Activated naive CD8-positive, alpha-beta T cell treated with anti-CD3 and anti-CD28 coated beads, Interleukin-2, amount 50 U/mL, for 24 hours (primary cell): ENCODE measurements at regions not wholly inside any gene's neighbourhood (a gene's known extent, or its start where the extent isn't known, plus 50 kb on each side); places are given as distances from the start of the nearest gene placed in this dataset.

Experiments
- ATAC-seq: fragments of 150-1000 bp; cut with Tn5 transposase; one replicate; pipeline ENCODE4 v1.10.0; 2021
- DNase-seq: peaks from one replicate; pipeline ENCODE4 v3.0.0; 2021
- H3K27ac Mint-ChIP-seq: one replicate; pipeline ENCODE4 v1.8.0; 2021; ENCODE audit warnings: mild to moderate bottlenecking, mixed read lengths
- H3K27me3 Mint-ChIP-seq: one replicate; pipeline ENCODE4 v1.8.0; 2021; ENCODE audit warnings: mixed read lengths
- H3K36me3 Mint-ChIP-seq: one replicate; pipeline ENCODE4 v1.8.0; 2021; ENCODE audit warnings: low read depth, mixed read lengths
- H3K4me1 Mint-ChIP-seq: one replicate; pipeline ENCODE4 v1.8.0; 2021; ENCODE audit warnings: mixed read lengths
- H3K4me3 Mint-ChIP-seq: one replicate; pipeline ENCODE4 v1.8.0; 2021; ENCODE audit warnings: mild to moderate bottlenecking, moderate library complexity, mixed read lengths
- H3K9me3 Mint-ChIP-seq: one replicate; pipeline ENCODE4 v1.8.0; 2021; ENCODE audit warnings: mixed read lengths

DNA sequence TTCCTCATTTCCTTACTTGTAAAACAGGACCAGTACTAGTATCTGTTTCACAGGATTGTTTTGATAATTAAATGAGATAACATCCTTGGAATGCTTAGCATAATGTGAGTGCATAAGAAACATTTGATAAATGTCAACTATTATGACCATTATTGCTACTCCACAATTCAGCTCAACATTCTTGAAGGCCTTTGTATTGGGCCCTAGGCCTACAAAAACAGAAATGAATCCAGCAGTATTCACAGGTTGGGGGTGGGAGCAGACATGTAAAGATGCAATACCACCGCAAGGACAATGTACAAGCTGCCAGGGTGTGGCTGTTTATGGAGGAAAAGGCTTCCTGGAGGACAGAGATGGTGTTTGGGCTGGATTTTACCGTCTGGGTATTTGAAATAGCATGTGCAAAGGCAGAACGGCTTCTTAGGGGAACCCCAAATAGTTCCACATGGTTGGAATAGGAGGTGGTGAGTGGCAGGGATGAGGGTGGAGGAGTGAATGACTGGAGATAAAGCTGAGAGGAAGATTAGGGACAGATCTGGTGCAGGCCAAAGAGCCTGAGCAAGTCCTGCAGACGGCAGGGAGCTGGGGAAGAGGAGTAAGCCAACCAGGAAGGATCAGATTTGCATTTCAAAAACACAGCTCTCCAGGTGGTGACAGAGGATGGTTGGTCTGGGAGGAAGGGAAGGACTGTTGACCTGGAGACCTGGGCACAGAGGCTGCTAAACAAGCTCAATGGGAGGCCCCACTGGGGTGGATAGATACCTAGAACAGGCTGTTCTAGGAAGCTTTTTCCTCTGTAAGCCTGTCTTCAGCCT lies 57.0 kb upstream of the EPB41L1 start:
- Mint-ChIP-seq H3K27ac (no peak overlapping the region), H3K4me1 (peaks cover 20% of the 10 kb centered on the region), H3K9me3 (no peaks in the 10 kb centered on the region), H3K4me3 (no peak overlapping the region), H3K27me3 (peaks cover 17% of the 10 kb centered on the region), H3K36me3 (no peaks in the 10 kb centered on the region)
- DNase-seq: no peak
- ATAC-seq: no peak

DNA sequence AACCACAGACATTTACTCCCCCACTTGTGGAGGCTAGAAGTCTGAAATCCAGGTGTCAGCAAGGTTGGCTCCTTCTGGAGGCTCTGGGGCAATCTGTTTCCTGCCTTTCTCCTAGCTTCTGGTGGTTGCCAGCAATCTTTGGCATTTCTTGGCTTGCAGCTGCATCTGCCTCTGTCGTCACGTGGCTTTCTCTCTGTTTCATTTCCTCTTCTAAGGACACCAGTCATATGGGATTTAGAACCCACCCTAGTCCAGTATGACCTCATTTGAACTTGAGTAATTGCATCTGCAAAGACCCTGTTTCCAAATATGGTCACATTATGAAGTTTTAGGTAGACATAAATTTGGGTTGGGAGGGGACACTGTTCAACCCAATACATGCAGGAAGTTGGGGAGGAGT lies 56.2 kb upstream of the EPB41L1 start:
- H3K27ac Mint-ChIP-seq: no peak overlapping the region
- peaks cover 12% of the 10 kb centered on the region for H3K27me3 Mint-ChIP-seq
- ATAC-seq: no peak
- H3K36me3 Mint-ChIP-seq: no peaks in the 10 kb centered on the region
- peak; percentile 4 for DNase-seq
- peaks cover 15% of the 10 kb centered on the region for H3K4me1 Mint-ChIP-seq
- no peak overlapping the region for H3K4me3 Mint-ChIP-seq
- H3K9me3 Mint-ChIP-seq: no peaks in the 10 kb centered on the region

DNA sequence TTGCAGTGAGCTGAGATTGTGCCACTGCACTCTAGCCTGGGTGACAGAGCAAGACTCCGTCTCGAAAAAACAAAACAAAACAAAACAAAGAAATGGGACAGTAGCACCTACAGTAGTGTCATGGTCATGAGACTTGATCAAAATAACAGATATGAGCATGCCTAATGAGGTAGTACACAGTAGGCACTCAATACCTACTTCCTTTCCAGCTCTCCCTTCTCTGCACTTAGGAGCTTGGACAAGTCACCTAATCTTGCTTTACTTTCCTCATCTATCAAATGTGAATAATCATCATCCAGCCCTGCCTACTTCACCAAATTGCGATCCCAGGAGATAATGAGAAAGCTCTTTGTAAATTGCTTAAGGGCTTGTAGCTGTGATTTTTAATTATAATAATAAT lies 55.4 kb upstream of the EPB41L1 start:
- no peak overlapping the region for H3K27ac Mint-ChIP-seq
- peaks cover 11% of the 10 kb centered on the region for H3K4me1 Mint-ChIP-seq
- no peak for DNase-seq
- ATAC-seq: no peak
- H3K4me3 Mint-ChIP-seq: no peak overlapping the region
- H3K9me3 Mint-ChIP-seq: no peaks in the 10 kb centered on the region
- H3K27me3 Mint-ChIP-seq: peaks cover 6% of the 10 kb centered on the region
- no peaks in the 10 kb centered on the region for H3K36me3 Mint-ChIP-seq

DNA sequence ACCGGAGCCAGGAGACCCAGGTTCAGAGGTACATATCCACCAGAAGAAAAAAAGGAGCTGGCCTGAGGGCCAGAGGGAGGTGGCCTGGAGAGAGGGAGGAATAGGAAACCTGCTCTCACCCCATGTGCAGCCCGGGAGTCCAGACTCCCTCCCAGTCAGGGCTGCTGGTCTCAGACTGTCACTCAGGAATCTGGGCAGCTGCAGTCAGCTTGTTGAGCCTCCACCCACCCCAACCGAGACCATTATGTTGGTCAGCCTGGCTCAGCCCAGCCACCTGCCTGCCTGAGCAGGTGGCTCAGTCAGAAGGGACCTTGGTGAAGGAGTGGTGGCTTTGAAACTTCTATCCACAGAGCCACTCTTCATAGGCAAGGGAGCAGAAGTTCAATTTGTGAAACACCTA lies 53.3 kb upstream of the EPB41L1 start:
- Mint-ChIP-seq H3K9me3 (no peaks in the 10 kb centered on the region), H3K4me1 (peaks cover 8% of the 10 kb centered on the region), H3K27me3 (no peaks in the 10 kb centered on the region), H3K36me3 (no peaks in the 10 kb centered on the region), H3K4me3 (no peak overlapping the region), H3K27ac (no peak overlapping the region)
- ATAC-seq (no peak), DNase-seq (no peak)

DNA sequence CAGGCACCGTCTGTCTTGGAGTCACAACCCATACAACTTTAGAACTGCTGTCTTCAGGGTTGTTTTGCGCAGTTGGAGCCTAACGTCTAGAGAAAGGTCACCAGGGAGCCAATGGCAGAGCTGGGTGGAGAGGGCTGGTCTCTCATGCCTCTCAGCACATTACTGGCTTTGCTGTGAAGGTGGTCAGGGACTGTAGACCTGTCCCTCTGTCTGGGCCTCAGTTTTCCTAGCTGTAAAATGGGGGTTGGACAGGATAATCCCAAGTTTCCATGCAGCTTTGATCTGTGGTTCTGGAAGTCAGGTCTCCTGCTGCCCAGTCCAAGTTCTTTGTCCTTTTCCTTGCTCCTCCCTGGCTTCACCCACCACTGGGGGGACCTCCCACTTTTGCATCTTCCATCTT lies 52.2 kb upstream of the EPB41L1 start:
- H3K36me3 Mint-ChIP-seq: no peaks in the 10 kb centered on the region
- no peaks in the 10 kb centered on the region for H3K27me3 Mint-ChIP-seq
- ATAC-seq (no peak), DNase-seq (no peak)
- no peak overlapping the region for H3K4me3 Mint-ChIP-seq
- H3K4me1 Mint-ChIP-seq: peaks cover 4% of the 10 kb centered on the region
- no peak overlapping the region for H3K27ac Mint-ChIP-seq
- H3K9me3 Mint-ChIP-seq: no peaks in the 10 kb centered on the region

DNA sequence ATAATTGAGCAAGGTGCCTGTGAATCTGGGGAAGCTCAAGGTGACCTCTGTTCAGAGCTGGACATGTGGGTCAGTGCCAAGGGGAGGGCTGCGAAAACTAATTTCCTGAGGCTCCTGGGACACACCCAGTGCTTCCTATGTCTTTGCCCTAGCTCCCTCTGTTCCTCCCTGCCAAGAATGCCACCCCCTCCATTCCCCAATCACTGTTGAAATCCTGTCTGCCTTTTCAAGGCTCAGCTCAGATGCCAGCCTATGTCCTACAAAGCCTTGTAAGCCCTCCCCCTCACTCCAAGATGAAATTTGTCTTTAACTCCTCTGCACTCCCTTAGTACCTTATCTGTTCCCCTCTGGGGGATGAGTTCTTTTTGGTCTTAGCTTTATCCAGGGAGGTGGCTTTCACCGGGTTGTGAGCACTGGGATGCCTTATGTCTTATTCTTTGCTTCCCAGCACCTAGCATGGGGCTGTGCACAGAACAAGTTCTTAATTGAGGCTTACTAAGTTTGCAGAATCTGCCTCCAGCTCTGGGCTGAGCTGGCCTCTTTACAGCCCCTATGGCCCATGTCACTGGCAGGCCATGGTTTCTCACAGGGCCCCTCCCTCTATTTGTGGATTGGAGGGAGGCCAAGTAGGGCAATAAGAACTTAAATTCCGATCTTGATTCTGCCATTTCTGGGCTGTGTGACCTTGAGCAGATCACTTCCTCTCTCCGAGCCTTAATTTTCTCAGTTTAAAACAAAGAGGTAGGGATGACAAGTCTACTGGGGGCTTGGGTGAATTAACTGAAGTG lies 51.5 kb upstream of the EPB41L1 start:
- DNase-seq: no peak
- no peak overlapping the region for H3K27ac Mint-ChIP-seq
- no peaks in the 10 kb centered on the region for H3K4me1 Mint-ChIP-seq

DNA sequence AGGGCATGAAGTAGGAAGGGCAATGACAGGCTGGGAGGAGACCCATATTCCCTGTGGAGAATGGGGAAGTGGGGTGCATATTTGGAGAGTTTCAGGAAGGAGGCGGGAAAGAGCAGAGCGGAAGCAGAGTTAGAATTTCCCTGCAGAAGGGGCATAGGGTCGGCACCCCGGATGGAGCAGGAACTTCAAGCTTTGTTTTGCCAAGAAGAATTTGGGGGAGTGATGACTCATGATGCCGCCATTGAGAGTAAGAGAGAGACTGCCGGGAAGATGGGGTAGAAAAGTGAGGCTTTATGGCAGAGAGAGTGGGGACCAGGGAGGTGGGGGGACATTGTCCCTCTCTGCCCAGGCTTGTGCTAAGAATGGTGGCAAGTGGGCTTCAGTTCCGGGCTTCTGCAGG lies 50.3 kb upstream of the EPB41L1 start:
- no peak for DNase-seq
- Mint-ChIP-seq H3K4me1 (no peaks in the 10 kb centered on the region), H3K27ac (no peak overlapping the region), H3K36me3 (no peaks in the 10 kb centered on the region), H3K9me3 (no peaks in the 10 kb centered on the region), H3K4me3 (no peak overlapping the region), H3K27me3 (no peaks in the 10 kb centered on the region)
- ATAC-seq: no peak

More for the DNA sequence above, 51.5 kb upstream of the EPB41L1 start:
- H3K27me3 Mint-ChIP-seq: no peaks in the 10 kb centered on the region
- ATAC-seq: no peak
- no peaks in the 10 kb centered on the region for H3K9me3 Mint-ChIP-seq
- no peaks in the 10 kb centered on the region for H3K36me3 Mint-ChIP-seq
- no peak overlapping the region for H3K4me3 Mint-ChIP-seq
